Left ventricle myocardium inferior (tissue), 1 donor: ENCODE measurements at regions not wholly inside any gene's neighbourhood (a gene's known extent, or its start where the extent isn't known, plus 50 kb on each side); places are given as distances from the start of the nearest gene placed in this dataset.

ENCODE experiments used
- DNase-seq: peaks from one replicate; pipeline ENCODE4 v3.0.0-alpha.2; 2020
- H3K27ac ChIP-seq: fragments of 200-600 bp; replicated peaks from 2 replicates; pipeline ENCODE4 v1.8.0; 2021
- H3K27me3 ChIP-seq: fragments of 200-600 bp; 2 replicates; pipeline ENCODE4 v1.8.0; 2021; ENCODE audit warnings: low read depth
- H3K36me3 ChIP-seq: fragments of 200-600 bp; 2 replicates; pipeline ENCODE4 v1.8.0; 2021
- H3K4me1 ChIP-seq: fragments of 200-600 bp; 2 replicates; pipeline ENCODE4 v1.8.0; 2021
- H3K4me3 ChIP-seq: fragments of 200-600 bp; 2 replicates; pipeline ENCODE4 v1.8.0; 2021; ENCODE audit warnings: mild to moderate bottlenecking, moderate library complexity
- H3K9me3 ChIP-seq: fragments of 200-600 bp; replicated peaks from 2 replicates; pipeline ENCODE4 v1.8.0; 2021
- CTCF ChIP-seq: fragments of 200-600 bp; IDR thresholded peaks from 2 replicates; pipeline ENCODE4 v1.8.0; 2021; ENCODE audit warnings: antibody characterized with exemption, mild to moderate bottlenecking, borderline replicate concordance
- intact Hi-C: fragments of 100-400 bp; cut with micrococcal nuclease; formaldehyde crosslinking; loops from one replicate; pipeline ENCODE4 v1.11.0; 2022
- donor health status: DM: no; HTN: yes; CAD: no; lungs with severe emphysema.

GRCh38 chr11:119895981-119896380 lies 167.0 kb upstream of the NECTIN1 start:
- H3K36me3 ChIP-seq = no peaks in the 10 kb centered on the region
- peaks cover 16% of the 10 kb centered on the region for H3K27me3 ChIP-seq
- intact Hi-C loops = no loop called here
- H3K4me1 ChIP-seq = peaks cover 9% of the 10 kb centered on the region
- TF ChIP-seq CTCF = no peak
- no peak for DNase-seq
- no peak overlapping the region for H3K4me3 ChIP-seq
- no peak overlapping the region for H3K27ac ChIP-seq
- no peaks in the 10 kb centered on the region for H3K9me3 ChIP-seq

- H3K9me3 ChIP-seq = no peaks in the 10 kb centered on the region
- no peak for DNase-seq
- no peak for TF ChIP-seq CTCF
- no peak overlapping the region for H3K4me3 ChIP-seq
- intact Hi-C loops = no loop called here
- no peak overlapping the region for H3K27ac ChIP-seq
- H3K4me1 ChIP-seq = peaks cover 20% of the 10 kb centered on the region
- no peaks in the 10 kb centered on the region for H3K36me3 ChIP-seq
- peaks cover 17% of the 10 kb centered on the region for H3K27me3 ChIP-seq
These were observed 165.9 kb upstream of the NECTIN1 start for GRCh38 chr11:119894916-119895315.

- Histone ChIP-seq H3K4me3 (peak overlapping the region; percentile 26), H3K36me3 (no peaks in the 10 kb centered on the region), H3K27me3 (peaks cover 26% of the 10 kb centered on the region), H3K27ac (peak overlapping the region; percentile 93), H3K4me1 (peaks cover 42% of the 10 kb centered on the region), H3K9me3 (no peaks in the 10 kb centered on the region)
- intact Hi-C loops = no loop called here
- TF ChIP-seq CTCF = no peak
- DNase-seq = peak; percentile 66
These were observed 163.4 kb upstream of the NECTIN1 start for GRCh38 chr11:119892311-119892808.

- Histone ChIP-seq H3K36me3 (no peaks in the 10 kb centered on the region), H3K4me3 (no peak overlapping the region), H3K9me3 (no peaks in the 10 kb centered on the region), H3K27me3 (peaks cover 26% of the 10 kb centered on the region), H3K27ac (peak overlapping the region; percentile 93), H3K4me1 (peaks cover 42% of the 10 kb centered on the region)
- DNase-seq = peak; percentile 75
- TF ChIP-seq CTCF = no peak
- intact Hi-C loops = no loop called here
These were observed 162.2 kb upstream of the NECTIN1 start for GRCh38 chr11:119891055-119891768.

- no peaks in the 10 kb centered on the region for H3K36me3 ChIP-seq
- intact Hi-C loops = no loop called here
- H3K9me3 ChIP-seq = no peaks in the 10 kb centered on the region
- H3K27me3 ChIP-seq = peaks cover 26% of the 10 kb centered on the region
- DNase-seq = no peak
- H3K4me3 ChIP-seq = no peak overlapping the region
- H3K27ac ChIP-seq = peak overlapping the region; percentile 93
- peaks cover 42% of the 10 kb centered on the region for H3K4me1 ChIP-seq
- no peak for TF ChIP-seq CTCF
These were observed 161.5 kb upstream of the NECTIN1 start for GRCh38 chr11:119890466-119890865.
